Upper lobe of right lung (tissue), 1 donor: ENCODE measurements at regions not wholly inside any gene's neighbourhood (a gene's known extent, or its start where the extent isn't known, plus 50 kb on each side); places are given as distances from the start of the nearest gene placed in this dataset.

Experiments
- ATAC-seq: fragments of 200-7000 bp; cut with Tn5 transposase; one replicate; pipeline ENCODE4 v1.9.1; 2020; ENCODE audit warnings: mild to moderate bottlenecking, moderate library complexity
- DNase-seq: peaks from one replicate; pipeline ENCODE4 v3.0.0-alpha.2; 2020
- H3K27ac ChIP-seq: fragments of 200-600 bp; one replicate; pipeline ENCODE4 v1.8.0; 2022
- H3K27me3 ChIP-seq: fragments of 200-600 bp; one replicate; pipeline ENCODE4 v1.8.0; 2022; ENCODE audit warnings: mild to moderate bottlenecking
- H3K36me3 ChIP-seq: fragments of 200-600 bp; one replicate; pipeline ENCODE4 v1.8.0; 2022
- H3K4me1 ChIP-seq: fragments of 200-600 bp; one replicate; pipeline ENCODE4 v1.8.0; 2022
- H3K4me3 ChIP-seq: fragments of 200-600 bp; one replicate; pipeline ENCODE4 v1.8.0; 2022; ENCODE audit warnings: mild to moderate bottlenecking
- H3K9me3 ChIP-seq: fragments of 200-600 bp; one replicate; pipeline ENCODE4 v1.8.0; 2022
- CTCF ChIP-seq: fragments of 200-600 bp; IDR thresholded peaks from one replicate; pipeline ENCODE4 v1.8.0; 2022; ENCODE audit warnings: antibody characterized with exemption
- intact Hi-C: fragments of 100-400 bp; cut with DNase I; formaldehyde crosslinking; loops from one replicate; pipeline ENCODE4 v1.11.0; 2022
- donor health status: DM: no; HTN: yes; CAD: no; lungs with severe emphysema.

- no peak overlapping the region for H3K4me3 ChIP-seq
- H3K4me1 ChIP-seq, result no peaks in the 10 kb centered on the region
- no peaks in the 10 kb centered on the region for H3K27me3 ChIP-seq
- H3K27ac ChIP-seq, result no peak overlapping the region
- intact Hi-C loops, result no loop called here
- DNase-seq, result no peak
- H3K36me3 ChIP-seq, result no peaks in the 10 kb centered on the region
- H3K9me3 ChIP-seq, result no peaks in the 10 kb centered on the region
- ATAC-seq, result no peak
- TF ChIP-seq CTCF, result no peak
These were observed 362.0 kb downstream of the SOCS6 start for GRCh38 chr18:70650878-70651277.

- intact Hi-C loops, result no loop called here
- H3K27me3 ChIP-seq, result no peaks in the 10 kb centered on the region
- H3K9me3 ChIP-seq, result no peaks in the 10 kb centered on the region
- no peak for ATAC-seq
- H3K4me1 ChIP-seq, result no peaks in the 10 kb centered on the region
- no peak overlapping the region for H3K4me3 ChIP-seq
- TF ChIP-seq CTCF, result no peak
- DNase-seq, result no peak
- H3K36me3 ChIP-seq, result no peaks in the 10 kb centered on the region
- H3K27ac ChIP-seq, result no peak overlapping the region
These were observed 360.8 kb downstream of the SOCS6 start for GRCh38 chr18:70649683-70650082.

- intact Hi-C loops, result no loop called here
- no peak for TF ChIP-seq CTCF
- H3K27ac ChIP-seq, result no peak overlapping the region
- no peak overlapping the region for H3K4me3 ChIP-seq
- no peaks in the 10 kb centered on the region for H3K4me1 ChIP-seq
- ATAC-seq (no peak), DNase-seq (no peak)
- H3K36me3 ChIP-seq, result no peaks in the 10 kb centered on the region
- no peaks in the 10 kb centered on the region for H3K9me3 ChIP-seq
- no peaks in the 10 kb centered on the region for H3K27me3 ChIP-seq
These were observed 357.1 kb downstream of the SOCS6 start for GRCh38 chr18:70645971-70646370.

GRCh38 chr18:70643812-70644211 is 355.0 kb downstream of the SOCS6 start:
- Histone ChIP-seq H3K4me1 (no peaks in the 10 kb centered on the region), H3K27me3 (no peaks in the 10 kb centered on the region), H3K4me3 (no peak overlapping the region), H3K36me3 (no peaks in the 10 kb centered on the region), H3K9me3 (no peaks in the 10 kb centered on the region), H3K27ac (no peak overlapping the region)
- DNase-seq (no peak), ATAC-seq (no peak)
- intact Hi-C loops, result no loop called here
- no peak for TF ChIP-seq CTCF

GRCh38 chr18:70641156-70641775 is 352.4 kb downstream of the SOCS6 start:
- DNase-seq (no peak), ATAC-seq (no peak)
- Histone ChIP-seq H3K9me3 (no peaks in the 10 kb centered on the region), H3K27me3 (no peaks in the 10 kb centered on the region), H3K36me3 (no peaks in the 10 kb centered on the region), H3K27ac (no peak overlapping the region), H3K4me1 (no peaks in the 10 kb centered on the region), H3K4me3 (no peak overlapping the region)
- intact Hi-C loops, result no loop called here
- no peak for TF ChIP-seq CTCF

- intact Hi-C loops, result no loop called here
- no peak for TF ChIP-seq CTCF
- Histone ChIP-seq H3K4me3 (no peak overlapping the region), H3K27ac (no peak overlapping the region), H3K27me3 (no peaks in the 10 kb centered on the region), H3K9me3 (no peaks in the 10 kb centered on the region), H3K36me3 (no peaks in the 10 kb centered on the region), H3K4me1 (no peaks in the 10 kb centered on the region)
- ATAC-seq (no peak), DNase-seq (no peak)
These were observed 351.6 kb downstream of the SOCS6 start for GRCh38 chr18:70640336-70640887.
